ENCODE measurements at regions not wholly inside any gene's neighbourhood (a gene's known extent, or its start where the extent isn't known, plus 50 kb on each side); places are given as distances from the start of the nearest gene placed in this dataset.

GRCh38 chr12:23431006-23431405 is 518.5 kb downstream of the SOX5 start (continued):
- TF ChIP-seq ZEB2 (tag by site-specific recombination; IDR thresholded peaks at IDR 0.05) (no peak), ZNF48 (tag by site-specific recombination; IDR thresholded peaks at IDR 0.05) (no peak), ZSCAN18 (tag by site-specific recombination; IDR thresholded peaks at IDR 0.05) (no peak), ZNF274 (IDR thresholded peaks at IDR 0.05; ENCODE audit: low read length) (no peak), ZNF274 (tag by site-specific recombination; IDR thresholded peaks at IDR 0.05; ENCODE audit: borderline replicate concordance) (no peak), SCRT1 (tag by site-specific recombination; IDR thresholded peaks at IDR 0.05; ENCODE audit: borderline replicate concordance) (no peak)

- Histone ChIP-seq H3K27ac (ENCODE audit: extremely low read depth, low read depth, low read length) (no peak overlapping the region), H3K9me3 (ENCODE audit: control insufficient read depth, insufficient read depth, low read depth, low read length) (no peaks in the 10 kb centered on the region), H3K4me3 (ENCODE audit: low read depth, low read length) (no peak overlapping the region), H3K36me3 (ENCODE audit: control insufficient read depth in 2 of 2, insufficient read depth in 1 of 2, low read length in 2 of 2) (no peaks in the 10 kb centered on the region), H3K4me1 (ENCODE audit: control insufficient read depth, insufficient read depth, low read length) (no peaks in the 10 kb centered on the region)
- POLR2A ChIA-PET, result no interaction called here
- TF ChIP-seq ZNF37A (tag by site-specific recombination; IDR thresholded peaks at IDR 0.05) (no peak), RBAK (tag by site-specific recombination; IDR thresholded peaks at IDR 0.05) (no peak), ZBTB17 (tag by site-specific recombination; IDR thresholded peaks at IDR 0.05) (no peak), ZNF302 (tag by site-specific recombination; IDR thresholded peaks at IDR 0.05; ENCODE audit: low read depth) (no peak), ZNF214 (tag by site-specific recombination; IDR thresholded peaks at IDR 0.05; ENCODE audit: borderline replicate concordance) (no peak), ZNF580 (tag by site-specific recombination; IDR thresholded peaks at IDR 0.05) (no peak), SCRT1 (tag by site-specific recombination; IDR thresholded peaks at IDR 0.05; ENCODE audit: borderline replicate concordance) (no peak), ZNF585B (tag by site-specific recombination; IDR thresholded peaks at IDR 0.05) (no peak), ZNF596 (tag by site-specific recombination; IDR thresholded peaks at IDR 0.05) (no peak), ZBTB7A (tag by site-specific recombination; IDR thresholded peaks at IDR 0.05; ENCODE audit: low read depth) (no peak), KLF9 (tag by site-specific recombination; IDR thresholded peaks at IDR 0.05; ENCODE audit: low read depth) (no peak), ZNF274 (IDR thresholded peaks at IDR 0.05; ENCODE audit: low read length) (no peak), ZNF274 (tag by site-specific recombination; IDR thresholded peaks at IDR 0.05; ENCODE audit: borderline replicate concordance) (no peak), ZFP41 (tag by site-specific recombination; IDR thresholded peaks at IDR 0.05; ENCODE audit: borderline replicate concordance) (no peak), BCL11B (tag by site-specific recombination; IDR thresholded peaks at IDR 0.05; ENCODE audit: low read depth) (no peak), PRDM10 (tag by site-specific recombination; IDR thresholded peaks at IDR 0.05) (no peak)
- CTCF ChIA-PET, result no interaction called here
Observed at GRCh38 chr12:23433121-23433520, 516.3 kb downstream of the SOX5 start.

GRCh38 chr12:23434154-23434553 is 515.3 kb downstream of the SOX5 start:
- ChIA-PET CTCF (no interaction called here), POLR2A (no interaction called here)
- Histone ChIP-seq H3K4me3 (ENCODE audit: low read depth, low read length) (no peak overlapping the region), H3K36me3 (ENCODE audit: control insufficient read depth in 2 of 2, insufficient read depth in 1 of 2, low read length in 2 of 2) (no peaks in the 10 kb centered on the region), H3K27ac (ENCODE audit: extremely low read depth, low read depth, low read length) (no peak overlapping the region), H3K9me3 (ENCODE audit: control insufficient read depth, insufficient read depth, low read depth, low read length) (no peaks in the 10 kb centered on the region), H3K4me1 (ENCODE audit: control insufficient read depth, insufficient read depth, low read length) (no peaks in the 10 kb centered on the region)
- TF ChIP-seq ZNF518A (tag by site-specific recombination; conservative IDR thresholded peaks at IDR 0.05; ENCODE audit: low read depth), result no peak
- no peak for TF ChIP-seq ZNF548 (tag by site-specific recombination; IDR thresholded peaks at IDR 0.05)
- no peak for TF ChIP-seq PATZ1 (tag by site-specific recombination; IDR thresholded peaks at IDR 0.05)
